Activated T-cell treated with anti-CD3 and anti-CD28 coated beads for 1 hour (primary cell): ENCODE measurements at regions not wholly inside any gene's neighbourhood (a gene's known extent, or its start where the extent isn't known, plus 50 kb on each side); places are given as distances from the start of the nearest gene placed in this dataset.

Source experiments
- DNase-seq: peaks from one replicate; pipeline ENCODE4 v3.0.0-alpha.2; 2020; ENCODE audit warnings: low read depth

- no peak for DNase-seq
Observed at GRCh38 chr14:97584528-97584927, 787.3 kb downstream of the VRK1 start.

- DNase-seq = no peak
Observed at GRCh38 chr14:97592341-97592980, 795.3 kb downstream of the VRK1 start.

GRCh38 chr14:97594306-97594705, 797.1 kb downstream of the VRK1 start:
- DNase-seq = no peak

GRCh38 chr14:97602438-97603117, 805.4 kb downstream of the VRK1 start:
- DNase-seq = peak; percentile 57

- peak; percentile 31 for DNase-seq
Observed at GRCh38 chr14:97603201-97603600, 806.0 kb downstream of the VRK1 start.

GRCh38 chr14:97604731-97605130, 807.5 kb downstream of the VRK1 start:
- no peak for DNase-seq

GRCh38 chr14:97618401-97618800, 821.2 kb downstream of the VRK1 start:
- DNase-seq = no peak

GRCh38 chr14:97618917-97619690, 821.9 kb downstream of the VRK1 start:
- DNase-seq = no peak

- no peak for DNase-seq
Observed at GRCh38 chr14:97620066-97620465, 822.9 kb downstream of the VRK1 start.

GRCh38 chr14:97624985-97625384, 827.8 kb downstream of the VRK1 start:
- DNase-seq = no peak

- DNase-seq = no peak
Observed at GRCh38 chr14:97625477-97625876, 828.3 kb downstream of the VRK1 start.

- DNase-seq = no peak
Observed at GRCh38 chr14:97626088-97626487, 828.9 kb downstream of the VRK1 start.

- no peak for DNase-seq
Observed at GRCh38 chr14:97630249-97630648, 833.1 kb downstream of the VRK1 start.

- no peak for DNase-seq
Observed at GRCh38 chr14:97633131-97633738, 836.1 kb downstream of the VRK1 start.

GRCh38 chr14:97634751-97635150, 837.6 kb downstream of the VRK1 start:
- DNase-seq = no peak

GRCh38 chr14:97638864-97639263, 841.7 kb downstream of the VRK1 start:
- DNase-seq = no peak

GRCh38 chr14:97640031-97640430, 842.8 kb downstream of the VRK1 start:
- no peak for DNase-seq

- no peak for DNase-seq
Observed at GRCh38 chr14:97641827-97642226, 844.6 kb downstream of the VRK1 start.

GRCh38 chr14:97642631-97643030, 845.4 kb downstream of the VRK1 start:
- DNase-seq = no peak

- no peak for DNase-seq
Observed at GRCh38 chr14:97644365-97644764, 847.2 kb downstream of the VRK1 start.

- no peak for DNase-seq
Observed at GRCh38 chr14:97649752-97650151, 852.6 kb downstream of the VRK1 start.

GRCh38 chr14:97655169-97655948, 858.2 kb downstream of the VRK1 start:
- DNase-seq = no peak
